ENCODE measurements at regions not wholly inside any gene's neighbourhood (a gene's known extent, or its start where the extent isn't known, plus 50 kb on each side); places are given as distances from the start of the nearest gene placed in this dataset.
A peak's percentile ranks its signal among the peaks of the same experiment; 100 is the strongest.

GRCh38 chr6:144339859-144340452, 54.8 kb downstream of the UTRN start:
- intact Hi-C loops (cut with DNase I), result no loop called here
- Histone ChIP-seq H3K36me3 (replicated peaks in 1 of 2; ENCODE audit: insufficient read depth in 1 of 2, low read depth in 2 of 2) (no peaks in the 10 kb centered on the region), H3K9me3 (no peaks in the 10 kb centered on the region), H3K27me3 (no peaks in the 10 kb centered on the region), H3K27ac (peak overlapping the region in 3 of 4 donors; percentile 15 to 79 (median 29)), H3K4me3 (no peak overlapping the region), H3K4me1 (peaks cover 84% of the 10 kb centered on the region)
- no peak for DNase-seq
- ATAC-seq, result no peak
- 91 to 96% methylated on average over 12 of the region's 12 CpGs for WGBS, 2 donors
- TF ChIP-seq CTCF (IDR thresholded peaks at IDR 0.05) (no peak), POLR2A (IDR thresholded peaks at IDR 0.05) (no peak)

GRCh38 chr6:144340541-144341371, 55.6 kb downstream of the UTRN start:
- DNase-seq (no peak), ATAC-seq (peak; percentile 45)
- Histone ChIP-seq H3K27me3 (no peaks in the 10 kb centered on the region), H3K36me3 (replicated peaks in 1 of 2; ENCODE audit: insufficient read depth in 1 of 2, low read depth in 2 of 2) (no peaks in the 10 kb centered on the region), H3K4me3 (no peak overlapping the region), H3K4me1 (peaks cover 76% of the 10 kb centered on the region), H3K9me3 (no peaks in the 10 kb centered on the region), H3K27ac (peak overlapping the region in 3 of 4 donors; percentile 15 to 79 (median 29))
- TF ChIP-seq POLR2A (IDR thresholded peaks at IDR 0.05) (no peak), CTCF (IDR thresholded peaks at IDR 0.05) (no peak)
- WGBS, 2 donors, result 28 to 29% methylated on average over 5 of the region's 5 CpGs
- intact Hi-C loops (cut with DNase I), result no loop called here

GRCh38 chr6:144341831-144342527, 56.8 kb downstream of the UTRN start:
- Histone ChIP-seq H3K9me3 (no peaks in the 10 kb centered on the region), H3K4me1 (peaks cover 71% of the 10 kb centered on the region), H3K27ac (peak overlapping the region in 1 of 4 donors; percentile 79), H3K27me3 (no peaks in the 10 kb centered on the region), H3K36me3 (replicated peaks in 1 of 2; ENCODE audit: insufficient read depth in 1 of 2, low read depth in 2 of 2) (no peaks in the 10 kb centered on the region), H3K4me3 (no peak overlapping the region)
- 72 to 77% methylated on average over 5 of the region's 5 CpGs for WGBS, 2 donors
- ATAC-seq, result no peak
- no peak for TF ChIP-seq CTCF (IDR thresholded peaks at IDR 0.05)
- TF ChIP-seq POLR2A (IDR thresholded peaks at IDR 0.05), result no peak
- DNase-seq, result no peak
- intact Hi-C loops (cut with DNase I), result no loop called here

GRCh38 chr6:144343701-144344428, 58.7 kb downstream of the UTRN start:
- Histone ChIP-seq H3K27me3 (no peaks in the 10 kb centered on the region), H3K4me1 (peaks cover 65% of the 10 kb centered on the region), H3K36me3 (replicated peaks in 1 of 2; ENCODE audit: insufficient read depth in 1 of 2, low read depth in 2 of 2) (no peaks in the 10 kb centered on the region), H3K27ac (peak overlapping the region in 3 of 4 donors; percentile 44 to 79 (median 57)), H3K4me3 (no peak overlapping the region), H3K9me3 (no peaks in the 10 kb centered on the region)
- TF ChIP-seq POLR2A (IDR thresholded peaks at IDR 0.05), result no peak
- TF ChIP-seq CTCF (IDR thresholded peaks at IDR 0.05), result no peak
- WGBS, 2 donors, result 28 to 35% methylated on average over 10 of the region's 10 CpGs
- ATAC-seq, result peak; percentile 53
- intact Hi-C loops (cut with DNase I), result no loop called here
- DNase-seq, result peak in 2 of 4 donors; percentile 42 to 53
